ENCODE measurements at regions not wholly inside any gene's neighbourhood (a gene's known extent, or its start where the extent isn't known, plus 50 kb on each side); places are given as distances from the start of the nearest gene placed in this dataset.
"Not testable (repeated sequence)": the region's sequence is repeated elsewhere in the genome, so short reads cannot be mapped to it uniquely, and the experiment has no call there.

GRCh38 chr22:49519117-49519737 is 308.4 kb downstream of the BRD1 start:
- Mint-ChIP-seq H3K4me1 (ENCODE audit: low read depth) (no peaks in the 10 kb centered on the region), H3K4me3 (no peak overlapping the region), H3K27ac (no peak overlapping the region), H3K27me3 (no peaks in the 10 kb centered on the region), H3K9me3 (no peaks in the 10 kb centered on the region), H3K36me3 (ENCODE audit: low read depth) (peaks cover 51% of the 10 kb centered on the region)
- DNase-seq: no peak

- no peak overlapping the region for H3K4me3 Mint-ChIP-seq
- no peaks in the 10 kb centered on the region for H3K27me3 Mint-ChIP-seq
- peaks cover 4% of the 10 kb centered on the region for H3K4me1 Mint-ChIP-seq (ENCODE audit: low read depth)
- peaks cover 4% of the 10 kb centered on the region for H3K9me3 Mint-ChIP-seq
- DNase-seq: no peak
- H3K27ac Mint-ChIP-seq: no peak overlapping the region
- H3K36me3 Mint-ChIP-seq (ENCODE audit: low read depth): peaks cover 55% of the 10 kb centered on the region
Measured at GRCh38 chr22:49518436-49518970, 309.2 kb downstream of the BRD1 start.

- Mint-ChIP-seq H3K36me3 (ENCODE audit: low read depth) (peaks cover 60% of the 10 kb centered on the region), H3K27ac (no peak overlapping the region), H3K9me3 (peaks cover 10% of the 10 kb centered on the region), H3K4me3 (no peak overlapping the region), H3K27me3 (no peaks in the 10 kb centered on the region), H3K4me1 (ENCODE audit: low read depth) (peaks cover 10% of the 10 kb centered on the region)
- DNase-seq: no peak
Measured at GRCh38 chr22:49517667-49518185, 309.9 kb downstream of the BRD1 start.

- Mint-ChIP-seq H3K27ac (no peak overlapping the region), H3K27me3 (no peaks in the 10 kb centered on the region)
- peak; percentile 18 for DNase-seq
Measured at GRCh38 chr22:49517211-49517610, 310.5 kb downstream of the BRD1 start.

GRCh38 chr22:49515475-49515874 is 312.2 kb downstream of the BRD1 start:
- peaks cover 22% of the 10 kb centered on the region for H3K4me1 Mint-ChIP-seq (ENCODE audit: low read depth)
- H3K36me3 Mint-ChIP-seq (ENCODE audit: low read depth): peaks cover 56% of the 10 kb centered on the region
- DNase-seq: peak; percentile 18
- H3K9me3 Mint-ChIP-seq: peaks cover 18% of the 10 kb centered on the region
- no peak overlapping the region for H3K4me3 Mint-ChIP-seq
- no peak overlapping the region for H3K27ac Mint-ChIP-seq
- H3K27me3 Mint-ChIP-seq: no peaks in the 10 kb centered on the region

More at GRCh38 chr22:49517211-49517610, 310.5 kb downstream of the BRD1 start:
- H3K4me1 Mint-ChIP-seq (ENCODE audit: low read depth): peaks cover 15% of the 10 kb centered on the region
- peaks cover 62% of the 10 kb centered on the region for H3K36me3 Mint-ChIP-seq (ENCODE audit: low read depth)
- H3K4me3 Mint-ChIP-seq: no peak overlapping the region
- H3K9me3 Mint-ChIP-seq: peaks cover 12% of the 10 kb centered on the region

GRCh38 chr22:49514641-49515040 is 313.0 kb downstream of the BRD1 start:
- Mint-ChIP-seq H3K36me3 (ENCODE audit: low read depth) (peaks cover 60% of the 10 kb centered on the region), H3K4me1 (ENCODE audit: low read depth) (peaks cover 22% of the 10 kb centered on the region), H3K27me3 (no peaks in the 10 kb centered on the region), H3K4me3 (no peak overlapping the region), H3K27ac (peak overlapping the region; percentile 30), H3K9me3 (peaks cover 22% of the 10 kb centered on the region)
- peak; percentile 11 for DNase-seq

- Mint-ChIP-seq H3K27ac (no peak overlapping the region), H3K9me3 (peaks cover 22% of the 10 kb centered on the region), H3K36me3 (ENCODE audit: low read depth) (peaks cover 62% of the 10 kb centered on the region), H3K27me3 (no peaks in the 10 kb centered on the region), H3K4me1 (ENCODE audit: low read depth) (peaks cover 22% of the 10 kb centered on the region), H3K4me3 (no peak overlapping the region)
- DNase-seq: no peak
Measured at GRCh38 chr22:49514211-49514610, 313.5 kb downstream of the BRD1 start.

- H3K9me3 Mint-ChIP-seq: peaks cover 22% of the 10 kb centered on the region
Measured at GRCh38 chr22:49513358-49513851, 314.3 kb downstream of the BRD1 start.

GRCh38 chr22:49512487-49513165 is 315.0 kb downstream of the BRD1 start:
- Mint-ChIP-seq H3K9me3 (peaks cover 22% of the 10 kb centered on the region), H3K27ac (no peak overlapping the region), H3K4me3 (no peak overlapping the region), H3K36me3 (ENCODE audit: low read depth) (peaks cover 69% of the 10 kb centered on the region), H3K4me1 (ENCODE audit: low read depth) (peaks cover 22% of the 10 kb centered on the region), H3K27me3 (no peaks in the 10 kb centered on the region)
- DNase-seq: peak; percentile 2

More at GRCh38 chr22:49513358-49513851, 314.3 kb downstream of the BRD1 start:
- H3K27me3 Mint-ChIP-seq: no peaks in the 10 kb centered on the region
- peaks cover 22% of the 10 kb centered on the region for H3K4me1 Mint-ChIP-seq (ENCODE audit: low read depth)
- H3K4me3 Mint-ChIP-seq: no peak overlapping the region
- H3K36me3 Mint-ChIP-seq (ENCODE audit: low read depth): peaks cover 67% of the 10 kb centered on the region
- DNase-seq: peak; percentile 6
- no peak overlapping the region for H3K27ac Mint-ChIP-seq

GRCh38 chr22:49511393-49512189 is 316.1 kb downstream of the BRD1 start:
- Mint-ChIP-seq H3K4me1 (ENCODE audit: low read depth) (peaks cover 22% of the 10 kb centered on the region), H3K36me3 (ENCODE audit: low read depth) (peaks cover 59% of the 10 kb centered on the region), H3K27ac (peak overlapping the region; percentile 86), H3K9me3 (peaks cover 24% of the 10 kb centered on the region)
- not testable (repeated sequence) for H3K4me3 Mint-ChIP-seq, H3K27me3 Mint-ChIP-seq
- peak; percentile 32 for DNase-seq

GRCh38 chr22:49510718-49511117 is 317.0 kb downstream of the BRD1 start:
- H3K27me3 Mint-ChIP-seq: no peaks in the 10 kb centered on the region
- no peak overlapping the region for H3K27ac Mint-ChIP-seq
- peaks cover 59% of the 10 kb centered on the region for H3K36me3 Mint-ChIP-seq (ENCODE audit: low read depth)
- H3K9me3 Mint-ChIP-seq: peaks cover 26% of the 10 kb centered on the region
- DNase-seq: no peak
- peaks cover 22% of the 10 kb centered on the region for H3K4me1 Mint-ChIP-seq (ENCODE audit: low read depth)
- no peak overlapping the region for H3K4me3 Mint-ChIP-seq

- Mint-ChIP-seq H3K4me3 (no peak overlapping the region), H3K27ac (no peak overlapping the region), H3K36me3 (ENCODE audit: low read depth) (peaks cover 52% of the 10 kb centered on the region), H3K4me1 (ENCODE audit: low read depth) (peaks cover 22% of the 10 kb centered on the region), H3K27me3 (no peaks in the 10 kb centered on the region), H3K9me3 (peaks cover 26% of the 10 kb centered on the region)
- no peak for DNase-seq
Measured at GRCh38 chr22:49509016-49509415, 318.7 kb downstream of the BRD1 start.

- peak; percentile 13 for DNase-seq
- Mint-ChIP-seq H3K36me3 (ENCODE audit: low read depth) (peaks cover 48% of the 10 kb centered on the region), H3K27ac (no peak overlapping the region), H3K9me3 (peaks cover 22% of the 10 kb centered on the region), H3K4me3 (no peak overlapping the region), H3K4me1 (ENCODE audit: low read depth) (peaks cover 18% of the 10 kb centered on the region), H3K27me3 (no peaks in the 10 kb centered on the region)
Measured at GRCh38 chr22:49508561-49508960, 319.1 kb downstream of the BRD1 start.

GRCh38 chr22:49507607-49508292 is 319.9 kb downstream of the BRD1 start:
- peak; percentile 8 for DNase-seq

More at GRCh38 chr22:49507607-49508292, 319.9 kb downstream of the BRD1 start:
- peaks cover 46% of the 10 kb centered on the region for H3K36me3 Mint-ChIP-seq (ENCODE audit: low read depth)
- no peak overlapping the region for H3K4me3 Mint-ChIP-seq
- H3K27me3 Mint-ChIP-seq: no peaks in the 10 kb centered on the region
- H3K27ac Mint-ChIP-seq: no peak overlapping the region
- H3K9me3 Mint-ChIP-seq: peaks cover 16% of the 10 kb centered on the region
- peaks cover 16% of the 10 kb centered on the region for H3K4me1 Mint-ChIP-seq (ENCODE audit: low read depth)

Data from activated T-cell treated with anti-CD3 and anti-CD28 coated beads, Interleukin-2, amount 50 U/mL, for 24 hours (primary cell).